NCI-H2196 (cell line): ENCODE measurements at regions not wholly inside any gene's neighbourhood (a gene's known extent, or its start where the extent isn't known, plus 50 kb on each side); places are given as distances from the start of the nearest gene placed in this dataset.
A peak's percentile ranks its signal among the peaks of the same experiment; 100 is the strongest.

Source experiments
- DNase-seq: peaks from one replicate; lab custom pipeline; 2025; ENCODE audit not compliant: unreplicated experiment; lab: John Stamatoyannopoulos, UW

DNA sequence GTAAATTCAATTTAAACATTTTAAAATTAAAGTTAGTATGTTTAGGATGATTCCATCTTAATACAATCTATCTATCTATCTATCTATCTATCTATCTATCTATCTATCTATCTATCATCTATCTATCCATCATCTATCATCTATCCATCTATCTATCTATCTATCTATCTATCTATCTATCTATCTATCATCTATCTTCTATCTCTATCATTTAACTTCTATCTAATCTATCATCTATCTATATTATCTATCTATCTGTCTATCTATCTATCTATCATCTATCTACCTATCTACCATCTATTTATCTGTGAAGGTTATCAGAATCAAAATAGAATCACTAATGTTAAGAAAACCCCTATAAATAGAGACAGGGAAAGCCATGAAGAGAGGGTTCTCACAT is 78.3 kb downstream of the RAMP3 start:
- no peak for DNase-seq

DNA sequence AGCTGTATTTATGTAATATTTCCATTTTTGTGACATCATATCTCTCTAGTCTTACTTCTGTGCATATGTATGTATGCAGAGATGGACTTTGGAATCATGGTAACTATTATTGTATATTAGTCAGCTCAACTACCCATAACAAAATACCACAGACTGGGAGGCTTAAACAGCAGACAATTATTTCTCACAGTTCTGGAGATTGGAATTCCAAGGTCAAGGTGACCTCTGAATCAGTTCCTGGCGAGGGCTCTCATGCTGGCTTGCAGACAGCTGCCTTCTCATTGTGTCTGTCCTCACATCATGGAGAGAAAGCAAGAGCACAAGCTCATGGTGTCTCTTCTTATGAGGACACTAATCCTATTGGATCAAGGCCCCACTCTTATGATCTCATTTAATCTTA is 79.1 kb downstream of the RAMP3 start:
- DNase-seq: no peak

- no peak for DNase-seq
Observed at GRCh38 chr7:45237788-45238461, 80.3 kb downstream of the RAMP3 start.

DNA sequence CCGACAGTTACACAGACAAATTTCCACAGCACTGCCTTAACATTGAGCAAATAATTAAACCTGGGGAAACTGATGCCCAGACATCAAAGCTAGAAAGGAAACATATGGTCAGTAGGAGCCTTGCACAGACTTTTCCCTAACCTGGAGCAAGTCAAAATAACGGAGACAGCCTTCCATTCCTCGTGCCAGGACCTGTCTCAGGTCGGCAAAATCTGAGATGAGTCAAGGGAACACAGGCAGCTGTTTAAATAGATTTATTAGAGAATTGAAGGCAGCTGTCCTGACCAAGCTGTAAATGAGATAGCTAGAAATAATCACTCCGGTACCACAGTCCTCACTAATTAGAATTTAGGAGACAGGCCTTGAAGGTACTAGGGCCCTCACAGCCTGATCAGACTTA is 81.2 kb downstream of the RAMP3 start:
- DNase-seq: no peak

DNA sequence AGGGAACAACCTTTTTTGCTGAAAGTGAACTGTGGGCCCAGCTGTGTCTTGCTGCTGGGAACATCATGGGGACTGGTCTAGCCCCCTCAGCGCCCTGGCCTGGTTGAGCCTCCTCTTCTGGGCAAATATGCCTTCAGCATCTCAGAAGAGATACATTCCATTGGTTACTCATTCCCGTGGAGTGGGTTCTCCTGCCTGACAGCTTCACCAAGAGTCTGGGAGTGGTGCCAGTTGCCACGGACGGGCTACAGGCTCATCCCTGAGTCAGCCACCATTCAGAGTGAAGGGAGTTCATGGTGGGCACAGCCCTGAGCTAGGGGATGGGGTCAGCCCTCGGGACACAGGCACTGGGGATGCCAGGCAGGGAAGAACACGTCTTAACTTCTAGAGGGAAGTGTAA is 81.9 kb downstream of the RAMP3 start:
- DNase-seq: no peak

- no peak for DNase-seq
Observed at GRCh38 chr7:45240273-45240771, 82.7 kb downstream of the RAMP3 start.

DNA sequence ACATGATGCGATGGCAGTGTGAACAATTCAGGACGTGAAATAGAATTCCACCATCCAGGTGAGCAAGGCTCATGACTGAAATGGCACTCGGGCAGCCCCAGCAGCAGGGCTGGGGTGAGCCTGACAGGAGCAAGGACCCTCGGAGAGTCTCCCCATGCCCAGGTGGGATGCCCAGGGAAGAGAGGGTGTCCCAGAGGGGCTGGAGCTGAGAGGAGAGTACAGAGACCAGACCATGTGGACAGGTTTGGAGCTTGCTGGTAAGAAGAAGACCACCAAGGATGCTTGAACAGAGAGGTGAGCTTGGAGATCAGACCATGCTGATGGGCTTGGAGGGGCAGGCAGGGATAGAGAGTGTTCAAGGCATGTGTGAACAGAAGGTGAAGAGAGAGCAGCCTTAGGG is 83.3 kb downstream of the RAMP3 start:
- DNase-seq: no peak

- DNase-seq: no peak
Observed at GRCh38 chr7:45241339-45242109, 83.9 kb downstream of the RAMP3 start.

DNA sequence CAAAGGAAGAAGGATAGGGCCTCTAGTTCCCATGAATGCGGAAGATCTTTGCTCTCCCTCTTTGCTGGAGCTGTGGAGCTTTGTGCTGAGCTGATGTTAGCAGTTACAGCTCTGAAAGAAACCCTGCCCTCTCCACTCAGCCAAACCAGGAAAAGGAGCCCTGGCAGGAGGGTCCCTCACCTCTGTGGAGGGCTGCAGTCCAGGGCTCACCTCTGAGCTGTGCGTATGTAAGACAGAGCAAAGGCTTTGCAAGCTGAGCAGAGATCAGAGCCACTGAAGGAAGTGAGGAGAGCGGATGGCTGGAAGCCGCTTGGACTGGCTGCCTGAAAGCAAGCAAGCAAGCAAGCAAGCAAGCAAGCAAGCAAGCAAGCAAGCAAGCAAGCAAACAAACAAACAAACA is 84.7 kb downstream of the RAMP3 start:
- DNase-seq: no peak

- no peak for DNase-seq
Observed at GRCh38 chr7:45242698-45243097, 85.1 kb downstream of the RAMP3 start.

DNA sequence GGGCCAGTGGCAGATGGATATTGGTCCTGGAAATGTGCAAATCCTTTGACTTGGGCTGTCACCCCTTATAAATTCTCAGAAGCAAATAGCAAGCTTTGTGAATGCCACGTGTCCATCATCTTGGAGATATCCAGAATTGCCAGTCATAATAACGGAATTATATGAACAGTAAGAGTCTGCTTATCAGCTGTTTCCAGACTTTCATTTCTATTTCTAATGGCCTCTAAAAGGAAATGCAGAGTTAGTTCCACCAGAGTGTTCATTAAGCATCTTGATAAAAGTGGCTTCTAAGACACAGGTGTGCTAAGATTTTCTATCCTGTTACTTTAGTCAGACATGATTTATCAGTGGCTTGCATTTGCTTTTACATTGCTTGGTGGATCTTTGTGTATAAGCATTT is 87.4 kb downstream of the RAMP3 start:
- DNase-seq: no peak

GRCh38 chr7:45246339-45246738 is 88.7 kb downstream of the RAMP3 start:
- DNase-seq: no peak

DNA sequence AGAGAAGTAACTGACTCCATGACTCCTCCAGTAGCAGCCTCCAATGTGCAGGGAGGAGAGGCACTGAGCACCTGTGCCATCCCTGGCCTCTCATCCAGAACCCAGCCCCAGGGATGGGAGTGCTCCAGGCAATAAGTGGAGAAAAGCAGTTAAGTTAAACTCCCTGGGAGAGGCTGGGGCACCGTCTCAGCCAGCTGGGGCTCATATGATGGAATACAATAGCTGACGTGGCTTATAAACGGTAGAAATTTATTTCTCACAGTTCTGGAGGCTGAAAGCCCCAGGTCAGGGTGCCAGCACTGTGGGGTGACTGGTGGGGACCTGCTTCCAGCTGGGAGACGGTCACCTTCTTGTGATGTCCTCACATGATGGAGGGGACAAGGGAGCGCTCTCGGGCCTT is 94.7 kb downstream of the RAMP3 start:
- no peak for DNase-seq

DNA sequence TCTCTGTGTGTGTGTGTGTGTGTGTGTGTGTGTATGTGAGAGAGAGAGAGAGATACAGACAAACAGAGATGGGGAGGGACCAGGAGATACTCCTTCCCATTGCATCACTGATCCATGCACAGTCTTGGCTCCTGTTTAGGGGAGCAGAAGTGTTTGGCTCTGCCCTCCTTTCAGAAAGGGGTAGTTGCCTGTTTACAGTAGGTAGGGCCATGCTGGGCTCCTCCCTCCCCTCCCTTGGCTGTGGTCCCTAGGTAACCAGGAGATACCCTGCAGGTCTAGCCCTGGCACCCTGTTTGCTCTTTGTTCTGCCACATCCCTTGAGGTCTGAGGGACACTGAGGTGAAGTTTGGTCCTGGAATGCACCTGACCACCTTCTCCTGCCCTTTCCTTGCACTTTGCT is 95.3 kb downstream of the RAMP3 start:
- no peak for DNase-seq

GRCh38 chr7:45253368-45253767 is 95.8 kb downstream of the RAMP3 start:
- no peak for DNase-seq

DNA sequence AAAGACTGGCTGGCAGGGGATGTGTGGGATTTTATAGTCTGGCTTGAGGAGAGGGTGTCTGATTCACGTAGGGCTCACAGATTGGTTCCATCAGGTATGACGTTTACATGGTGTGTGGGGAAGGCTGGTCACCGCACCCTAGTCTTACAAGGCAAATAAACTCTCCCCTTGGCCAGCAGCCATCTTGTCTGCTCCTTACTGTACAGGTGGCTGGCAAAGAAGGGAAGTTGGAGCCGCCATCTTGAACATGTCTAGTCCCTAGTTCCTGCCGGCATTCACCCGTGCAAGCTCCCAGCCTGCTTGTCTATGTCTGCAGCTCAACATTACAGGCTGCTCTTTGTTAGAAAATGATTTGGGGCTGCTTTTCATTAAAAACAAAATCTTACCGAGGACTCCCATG is 97.6 kb downstream of the RAMP3 start:
- no peak for DNase-seq

DNA sequence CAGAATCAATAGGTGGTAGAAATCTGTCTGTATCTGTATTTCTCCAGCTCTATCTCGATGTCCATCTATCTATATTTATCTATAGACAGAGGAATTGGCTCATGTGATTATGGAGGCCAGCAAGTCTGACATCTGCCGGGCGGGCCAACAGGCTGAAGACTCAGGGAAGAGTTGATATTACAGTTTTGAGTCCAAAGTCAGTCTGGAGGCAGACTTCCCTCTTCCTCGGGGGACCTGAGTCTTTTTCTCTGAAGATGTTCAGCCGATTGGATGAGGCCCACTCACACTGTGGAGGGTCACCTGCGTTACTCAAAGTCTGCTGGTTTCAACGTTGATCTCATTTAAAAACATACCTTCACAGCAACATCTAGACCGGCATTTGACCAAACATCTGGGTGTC is 98.7 kb downstream of the RAMP3 start:
- DNase-seq: no peak

DNA sequence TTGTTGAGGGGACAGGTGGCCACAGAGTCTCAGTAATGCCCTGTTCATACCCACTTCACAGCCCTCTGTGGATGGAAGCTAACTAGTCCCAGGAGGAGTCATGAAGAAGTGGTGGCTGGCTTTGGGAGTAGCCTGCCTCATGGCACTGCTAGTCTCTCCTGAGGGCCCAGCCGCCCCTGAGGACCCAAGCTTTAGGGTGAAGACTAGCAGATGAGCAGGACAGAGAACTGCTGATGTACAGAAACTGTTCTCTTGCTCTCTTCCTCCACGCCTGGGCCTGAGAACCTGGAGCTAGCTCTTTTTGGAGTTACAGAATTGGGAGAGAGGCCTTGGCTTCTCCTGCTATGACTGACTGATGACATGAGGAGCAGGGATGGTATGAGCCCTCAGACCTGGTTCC is 99.2 kb downstream of the RAMP3 start:
- DNase-seq: no peak

- DNase-seq: no peak
Observed at GRCh38 chr7:45257284-45257683, 99.7 kb downstream of the RAMP3 start.

DNA sequence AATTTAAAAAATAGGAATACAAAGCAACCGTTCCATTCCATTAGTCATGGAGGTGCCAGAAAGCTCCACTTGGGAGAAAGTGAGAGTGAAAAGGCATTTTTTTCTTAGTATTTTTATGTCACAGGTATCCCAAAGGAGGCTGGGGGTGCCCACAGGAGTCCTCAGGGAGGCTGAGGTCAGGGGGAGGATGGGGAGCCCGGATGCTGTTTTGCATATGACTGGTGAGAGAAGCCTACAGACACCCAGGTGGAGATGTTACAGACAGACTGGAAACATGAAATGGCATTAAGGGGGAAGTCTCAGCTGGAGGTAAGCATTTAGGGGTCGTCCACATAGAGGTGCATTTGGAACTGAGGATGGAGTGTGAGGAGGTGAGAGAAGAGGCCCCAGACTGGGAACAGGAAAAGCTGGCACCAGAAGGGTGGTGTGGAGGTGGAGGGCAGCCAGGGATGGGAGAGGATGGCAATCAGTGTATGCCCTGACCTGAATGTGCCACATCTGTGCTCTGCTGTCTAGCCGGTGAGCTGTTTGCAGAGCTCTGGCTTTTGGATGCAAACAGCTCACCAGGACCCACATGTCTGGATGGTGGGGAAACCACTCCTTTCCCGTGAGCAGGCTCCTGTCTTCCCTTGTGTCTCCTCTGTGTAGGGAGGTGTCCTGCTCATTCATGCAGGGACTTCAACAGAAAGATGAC is 101.1 kb downstream of the RAMP3 start:
- no peak for DNase-seq

DNA sequence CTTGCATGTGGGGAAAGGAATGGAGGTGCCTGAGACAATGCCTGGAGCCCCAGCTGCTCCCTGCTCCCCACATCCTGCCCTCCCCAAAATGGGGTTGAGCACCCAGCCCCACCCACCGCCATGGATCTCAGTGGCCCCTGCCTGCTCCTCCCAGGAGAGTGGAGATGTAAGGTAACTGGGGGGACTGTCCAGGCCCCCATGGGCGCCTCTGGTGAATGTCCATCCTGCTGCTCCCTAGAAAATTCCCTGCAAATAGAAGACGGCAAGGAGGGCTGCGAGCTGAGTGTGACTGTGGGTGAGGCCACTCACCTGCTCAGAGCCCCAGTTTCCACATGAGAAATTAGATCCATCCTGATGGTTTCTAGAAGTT is 101.6 kb downstream of the RAMP3 start:
- no peak for DNase-seq

DNA sequence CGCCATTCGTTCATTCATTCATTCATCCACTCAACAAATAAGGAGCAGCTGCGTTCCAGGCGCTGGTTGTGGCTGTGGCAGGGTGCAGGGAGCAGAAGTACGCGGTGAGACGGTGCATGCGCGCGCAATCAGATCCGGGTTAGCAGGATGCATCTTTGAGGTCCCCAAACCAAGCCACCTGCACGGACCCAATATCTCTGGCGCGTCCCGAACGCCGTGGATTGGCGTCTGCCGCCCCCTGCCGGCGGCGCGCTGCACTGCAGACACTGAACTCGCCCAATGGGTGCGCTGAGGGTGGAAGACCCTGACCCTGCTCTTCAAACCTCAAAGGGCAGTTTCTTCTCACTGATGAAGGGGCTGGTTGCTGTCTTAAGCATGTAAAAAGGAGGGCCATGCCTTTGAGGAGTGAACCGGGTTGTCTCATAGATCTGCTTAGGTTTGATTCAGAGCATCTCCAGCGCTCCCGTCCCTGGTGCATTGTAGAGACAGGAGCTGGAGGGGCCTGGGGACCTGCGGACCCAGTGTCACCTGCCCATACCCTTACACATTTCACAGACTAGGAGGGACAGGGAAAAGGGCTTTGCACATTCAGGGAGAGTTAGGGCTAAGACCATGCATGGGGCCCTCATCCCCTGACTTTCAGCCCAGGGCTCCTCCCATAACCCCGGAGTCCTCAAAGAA is 102.5 kb downstream of the RAMP3 start:
- peak; percentile 51 for DNase-seq
